ENCODE measurements at regions not wholly inside any gene's neighbourhood (a gene's known extent, or its start where the extent isn't known, plus 50 kb on each side); places are given as distances from the start of the nearest gene placed in this dataset.

DNA sequence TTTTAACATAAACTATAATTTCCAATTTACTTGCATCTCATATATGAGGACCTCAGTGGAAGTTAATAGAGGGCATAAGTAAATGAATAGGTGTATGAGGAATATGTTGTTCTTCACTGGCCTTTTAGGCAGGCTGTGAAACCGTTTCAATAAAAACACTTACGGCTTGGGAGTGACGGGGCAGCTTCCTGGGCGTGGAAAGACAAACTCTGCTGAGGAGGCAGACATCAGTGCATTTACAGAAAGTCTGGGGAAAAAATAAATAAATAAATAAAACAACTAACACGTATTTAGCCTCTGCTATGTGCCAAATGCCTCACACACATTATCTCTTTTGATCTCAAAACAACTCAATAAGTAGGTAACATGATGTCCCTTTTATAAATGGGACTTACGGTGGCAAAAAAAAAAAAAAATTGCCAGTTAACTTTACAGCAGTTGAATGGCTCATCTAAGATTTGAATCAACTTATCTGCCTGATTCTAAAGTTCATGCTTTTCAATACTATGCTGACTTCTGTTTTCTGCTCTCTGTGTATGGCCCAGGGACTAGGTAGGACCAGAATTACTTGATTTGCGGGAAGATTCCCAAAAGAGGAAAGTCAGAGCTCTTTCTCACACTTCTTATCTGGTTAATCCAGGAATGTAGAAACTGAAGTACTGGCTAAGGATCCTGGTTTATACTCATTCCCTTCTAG, 77.5 kb upstream of the LRATD1 start:
- TF ChIP-seq CTCF (IDR thresholded peaks at IDR 0.05), result no peak
- no peak for TF ChIP-seq ZC3H11A (IDR thresholded peaks at IDR 0.05)
- TF ChIP-seq TFCP2L1 (CRISPR knock-in tag; IDR thresholded peaks at IDR 0.05), result no peak
- TF ChIP-seq CBX8 (IDR thresholded peaks at IDR 0.05), result no peak
- TF ChIP-seq POLR2A (IDR thresholded peaks at IDR 0.05; ENCODE audit: low read length), result no peak
- no peak for TF ChIP-seq RAD21 (conservative IDR thresholded peaks at IDR 0.05 in 1 of 2, IDR thresholded peaks at IDR 0.05 in 1 of 2)
- TF ChIP-seq FOSB (CRISPR knock-in tag; IDR thresholded peaks at IDR 0.05), result no peak
- TF ChIP-seq KDM5A (IDR thresholded peaks at IDR 0.05), result no peak
- no peak for TF ChIP-seq MAFK (IDR thresholded peaks at IDR 0.05; ENCODE audit: partially characterized antibody)
- no peak for TF ChIP-seq RNF2 (IDR thresholded peaks at IDR 0.05; ENCODE audit: borderline replicate concordance, low read depth)
- TF ChIP-seq CEBPB (IDR thresholded peaks at IDR 0.05), result no peak
- TF ChIP-seq ZFP36 (IDR thresholded peaks at IDR 0.05; ENCODE audit: borderline replicate concordance, partially characterized antibody), result no peak
- TF ChIP-seq, protein P1, sequence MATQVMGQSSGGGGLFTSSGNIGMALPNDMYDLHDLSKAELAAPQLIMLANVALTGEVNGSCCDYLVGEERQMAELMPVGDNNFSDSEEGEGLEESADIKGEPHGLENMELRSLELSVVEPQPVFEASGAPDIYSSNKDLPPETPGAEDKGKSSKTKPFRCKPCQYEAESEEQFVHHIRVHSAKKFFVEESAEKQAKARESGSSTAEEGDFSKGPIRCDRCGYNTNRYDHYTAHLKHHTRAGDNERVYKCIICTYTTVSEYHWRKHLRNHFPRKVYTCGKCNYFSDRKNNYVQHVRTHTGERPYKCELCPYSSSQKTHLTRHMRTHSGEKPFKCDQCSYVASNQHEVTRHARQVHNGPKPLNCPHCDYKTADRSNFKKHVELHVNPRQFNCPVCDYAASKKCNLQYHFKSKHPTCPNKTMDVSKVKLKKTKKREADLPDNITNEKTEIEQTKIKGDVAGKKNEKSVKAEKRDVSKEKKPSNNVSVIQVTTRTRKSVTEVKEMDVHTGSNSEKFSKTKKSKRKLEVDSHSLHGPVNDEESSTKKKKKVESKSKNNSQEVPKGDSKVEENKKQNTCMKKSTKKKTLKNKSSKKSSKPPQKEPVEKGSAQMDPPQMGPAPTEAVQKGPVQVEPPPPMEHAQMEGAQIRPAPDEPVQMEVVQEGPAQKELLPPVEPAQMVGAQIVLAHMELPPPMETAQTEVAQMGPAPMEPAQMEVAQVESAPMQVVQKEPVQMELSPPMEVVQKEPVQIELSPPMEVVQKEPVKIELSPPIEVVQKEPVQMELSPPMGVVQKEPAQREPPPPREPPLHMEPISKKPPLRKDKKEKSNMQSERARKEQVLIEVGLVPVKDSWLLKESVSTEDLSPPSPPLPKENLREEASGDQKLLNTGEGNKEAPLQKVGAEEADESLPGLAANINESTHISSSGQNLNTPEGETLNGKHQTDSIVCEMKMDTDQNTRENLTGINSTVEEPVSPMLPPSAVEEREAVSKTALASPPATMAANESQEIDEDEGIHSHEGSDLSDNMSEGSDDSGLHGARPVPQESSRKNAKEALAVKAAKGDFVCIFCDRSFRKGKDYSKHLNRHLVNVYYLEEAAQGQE (IDR thresholded peaks at IDR 0.05), result no peak
- TF ChIP-seq, protein P2, sequence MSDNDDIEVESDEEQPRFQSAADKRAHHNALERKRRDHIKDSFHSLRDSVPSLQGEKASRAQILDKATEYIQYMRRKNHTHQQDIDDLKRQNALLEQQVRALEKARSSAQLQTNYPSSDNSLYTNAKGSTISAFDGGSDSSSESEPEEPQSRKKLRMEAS (IDR thresholded peaks at IDR 0.05), result no peak

All from A549 (cell line).